SK-N-MC (cell line): ENCODE measurements at regions not wholly inside any gene's neighbourhood (a gene's known extent, or its start where the extent isn't known, plus 50 kb on each side); places are given as distances from the start of the nearest gene placed in this dataset.
A peak's percentile ranks its signal among the peaks of the same experiment; 100 is the strongest.
"Not testable (repeated sequence)": the region's sequence is repeated elsewhere in the genome, so short reads cannot be mapped to it uniquely, and the experiment has no call there.

Experiments used
- DNase-seq: peaks from one replicate; pipeline ENCODE4 v3.0.0-alpha.2; 2011; ENCODE audit warnings: low read depth, low spot score
- H3K27ac ChIP-seq: fragments of 200-600 bp; sonication (generic); 2 replicates; pipeline ENCODE4 v1.5.1; 2016; ENCODE audit warnings: mixed run types
- H3K36me3 ChIP-seq: fragments of 200-600 bp; sonication (generic); 2 replicates; pipeline ENCODE4 v1.6.1; 2017; ENCODE audit warnings: antibody characterized with exemption, low read length, mixed read lengths; ENCODE audit not compliant: insufficient read depth
- H3K4me3 ChIP-seq: fragments of 200-600 bp; sonication (generic); 2 replicates; pipeline ENCODE4 v1.5.1; 2016
- H3K9ac ChIP-seq: fragments of 200-600 bp; sonication (generic); 2 replicates; pipeline ENCODE4 v1.8.0; 2017; ENCODE audit warnings: mixed run types, mixed read lengths; ENCODE audit not compliant: insufficient read length
- H3K9me3 ChIP-seq: fragments of 200-600 bp; sonication (generic); 2 replicates; pipeline ENCODE4 v1.6.1; 2017; ENCODE audit warnings: low read depth, mild to moderate bottlenecking, antibody characterized with exemption, low read length, moderate library complexity, mixed read lengths
- EZH2 ChIP-seq: fragments of 200-600 bp; sonication (generic); IDR thresholded peaks from one replicate; pipeline ENCODE4 v1.6.1; 2017; ENCODE audit warnings: antibody characterized with exemption
- FOXP2 ChIP-seq: optimal IDR thresholded peaks from 2 replicates; pipeline ENCODE3; 2011; ENCODE audit warnings: mild to moderate bottlenecking, moderate library complexity; ENCODE audit not compliant: insufficient read depth; ENCODE audit errors: extremely low read length, control extremely low read depth
- POLR2AphosphoS5 ChIP-seq: IDR thresholded peaks from 2 replicates; pipeline ENCODE4 v1.6.1; 2012; ENCODE audit warnings: mild to moderate bottlenecking, low read depth, low read length, borderline replicate concordance

- H3K27ac ChIP-seq = no peak overlapping the region
- H3K4me3 ChIP-seq = no peak overlapping the region
- H3K9ac ChIP-seq = no peak overlapping the region
- H3K36me3 ChIP-seq = no peaks in the 10 kb centered on the region
- H3K9me3 ChIP-seq = no peaks in the 10 kb centered on the region
- no peak for DNase-seq
- TF ChIP-seq POLR2AphosphoS5 (no peak), FOXP2 (no peak), EZH2 (no peak)
Measured at GRCh38 chr12:119931402-119931801, 54.3 kb upstream of the CIT start.

GRCh38 chr12:119932921-119933320 lies 55.8 kb upstream of the CIT start:
- no peaks in the 10 kb centered on the region for H3K9me3 ChIP-seq
- no peak overlapping the region for H3K27ac ChIP-seq
- H3K36me3 ChIP-seq = no peaks in the 10 kb centered on the region
- DNase-seq = no peak
- TF ChIP-seq POLR2AphosphoS5 (no peak), EZH2 (no peak), FOXP2 (no peak)
- H3K9ac ChIP-seq = no peak overlapping the region
- no peak overlapping the region for H3K4me3 ChIP-seq

- H3K9ac ChIP-seq, DNase-seq, H3K36me3 ChIP-seq, H3K4me3 ChIP-seq, H3K9me3 ChIP-seq, H3K27ac ChIP-seq: not testable (repeated sequence)
Measured at GRCh38 chr12:119934780-119935179, 54.3 kb upstream of the BICDL1 start.

- Histone ChIP-seq H3K9me3 (no peaks in the 10 kb centered on the region), H3K9ac (no peak overlapping the region), H3K4me3 (no peak overlapping the region), H3K27ac (no peak overlapping the region), H3K36me3 (no peaks in the 10 kb centered on the region)
- no peak for DNase-seq
- TF ChIP-seq FOXP2 (no peak), POLR2AphosphoS5 (no peak)
Measured at GRCh38 chr12:119936705-119937311, 52.2 kb upstream of the BICDL1 start.

GRCh38 chr12:119938049-119938667 lies 50.9 kb upstream of the BICDL1 start:
- peak; percentile 39 for DNase-seq
- no peak overlapping the region for H3K9ac ChIP-seq
- TF ChIP-seq EZH2 (no peak), FOXP2 (no peak), POLR2AphosphoS5 (no peak)
- H3K27ac ChIP-seq = no peak overlapping the region
- H3K9me3 ChIP-seq = no peaks in the 10 kb centered on the region
- no peaks in the 10 kb centered on the region for H3K36me3 ChIP-seq
- H3K4me3 ChIP-seq = no peak overlapping the region
